Stomach (tissue), 4 donors: ENCODE measurements at regions not wholly inside any gene's neighbourhood (a gene's known extent, or its start where the extent isn't known, plus 50 kb on each side); places are given as distances from the start of the nearest gene placed in this dataset.

Source experiments
- CTCF ChIP-seq, 7 experiments: fragments of 450-650 bp in 4 of 7; fragments of 200-600 bp in 3 of 7; sonication (generic) in 3 of 7; IDR thresholded peaks; one replicate each; pipeline ENCODE4 v1.5.1; 2016 to 2019; ENCODE audit warnings: antibody characterized with exemption in 7 of 7, control low read depth in 2 of 7, mild to moderate bottlenecking in 1 of 7
- POLR2A ChIP-seq, 4 donors: fragments of 450-650 bp; IDR thresholded peaks; one replicate each; pipeline ENCODE4 v1.6.1; 2016; ENCODE audit warnings: antibody characterized with exemption in 4 of 4, control low read depth in 2 of 4, mild to moderate bottlenecking in 1 of 4, moderate library complexity in 1 of 4
- POLR2AphosphoS5 ChIP-seq, 3 donors: sonication (generic); formaldehyde crosslinking; IDR thresholded peaks; one replicate each; pipeline ENCODE4 v1.6.1; 2016; ENCODE audit warnings: antibody characterized with exemption in 3 of 3

GRCh38 chr4:167785523-167785922, 306.8 kb upstream of the ANXA10 start:
- TF ChIP-seq CTCF (IDR thresholded peaks at IDR 0.05) (no peak), POLR2A (IDR thresholded peaks at IDR 0.05) (no peak), POLR2AphosphoS5 (IDR thresholded peaks at IDR 0.05) (no peak)
